ENCODE measurements at regions not wholly inside any gene's neighbourhood (a gene's known extent, or its start where the extent isn't known, plus 50 kb on each side); places are given as distances from the start of the nearest gene placed in this dataset.
A peak's percentile ranks its signal among the peaks of the same experiment; 100 is the strongest.
"Not testable (repeated sequence)": the region's sequence is repeated elsewhere in the genome, so short reads cannot be mapped to it uniquely, and the experiment has no call there.

- H3K27me3 ChIP-seq; H3K9me3 ChIP-seq; H3K36me3 ChIP-seq; intact Hi-C loops (cut with DNase I); H3K27ac ChIP-seq; H3K4me3 ChIP-seq; H3K4me1 ChIP-seq: not testable (repeated sequence)
- peak; percentile 64 to 97 for DNase-seq (ENCODE audit: extremely low spot score in 2 of 2)
Measured at GRCh38 chr2:87405531-87406216, 342.2 kb upstream of the PLGLB2 start.

- H3K9me3 ChIP-seq; H3K4me1 ChIP-seq; H3K36me3 ChIP-seq; intact Hi-C loops (cut with DNase I); H3K27me3 ChIP-seq; H3K4me3 ChIP-seq; H3K27ac ChIP-seq: not testable (repeated sequence)
- DNase-seq (ENCODE audit: extremely low spot score in 2 of 2) = peak in 1 of 2 donors; percentile 67
Measured at GRCh38 chr2:87406406-87407175, 341.3 kb upstream of the PLGLB2 start.

DNA sequence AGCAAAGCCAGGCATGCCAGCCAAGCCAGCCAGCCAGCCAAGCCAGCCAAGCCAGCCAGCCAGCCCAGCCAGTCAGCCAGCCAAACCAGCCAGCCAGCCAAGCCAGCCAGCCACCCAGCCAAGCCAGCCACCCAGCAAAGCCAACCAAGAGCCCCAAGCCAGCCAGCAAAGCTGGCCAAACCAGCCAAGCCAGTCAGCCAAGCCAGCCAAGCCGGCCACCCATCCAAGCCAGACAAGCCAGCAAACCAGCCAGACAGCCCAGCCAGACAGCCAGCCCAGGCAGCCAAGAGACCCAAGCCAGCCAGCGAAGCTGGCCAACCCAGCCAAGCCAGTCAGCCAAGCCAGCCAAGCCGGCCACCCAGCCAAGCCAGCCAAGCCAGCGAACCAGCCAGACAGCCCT lies 338.3 kb upstream of the PLGLB2 start:
- H3K27ac ChIP-seq; H3K36me3 ChIP-seq; DNase-seq (ENCODE audit: extremely low spot score in 2 of 2); H3K4me1 ChIP-seq; H3K9me3 ChIP-seq; intact Hi-C loops (cut with DNase I); H3K27me3 ChIP-seq; H3K4me3 ChIP-seq: not testable (repeated sequence)

GRCh38 chr2:87410371-87410770 lies 337.5 kb upstream of the PLGLB2 start:
- H3K36me3 ChIP-seq; DNase-seq (ENCODE audit: extremely low spot score in 2 of 2); H3K9me3 ChIP-seq; intact Hi-C loops (cut with DNase I); H3K27ac ChIP-seq; H3K4me1 ChIP-seq; H3K4me3 ChIP-seq; H3K27me3 ChIP-seq: not testable (repeated sequence)

DNA sequence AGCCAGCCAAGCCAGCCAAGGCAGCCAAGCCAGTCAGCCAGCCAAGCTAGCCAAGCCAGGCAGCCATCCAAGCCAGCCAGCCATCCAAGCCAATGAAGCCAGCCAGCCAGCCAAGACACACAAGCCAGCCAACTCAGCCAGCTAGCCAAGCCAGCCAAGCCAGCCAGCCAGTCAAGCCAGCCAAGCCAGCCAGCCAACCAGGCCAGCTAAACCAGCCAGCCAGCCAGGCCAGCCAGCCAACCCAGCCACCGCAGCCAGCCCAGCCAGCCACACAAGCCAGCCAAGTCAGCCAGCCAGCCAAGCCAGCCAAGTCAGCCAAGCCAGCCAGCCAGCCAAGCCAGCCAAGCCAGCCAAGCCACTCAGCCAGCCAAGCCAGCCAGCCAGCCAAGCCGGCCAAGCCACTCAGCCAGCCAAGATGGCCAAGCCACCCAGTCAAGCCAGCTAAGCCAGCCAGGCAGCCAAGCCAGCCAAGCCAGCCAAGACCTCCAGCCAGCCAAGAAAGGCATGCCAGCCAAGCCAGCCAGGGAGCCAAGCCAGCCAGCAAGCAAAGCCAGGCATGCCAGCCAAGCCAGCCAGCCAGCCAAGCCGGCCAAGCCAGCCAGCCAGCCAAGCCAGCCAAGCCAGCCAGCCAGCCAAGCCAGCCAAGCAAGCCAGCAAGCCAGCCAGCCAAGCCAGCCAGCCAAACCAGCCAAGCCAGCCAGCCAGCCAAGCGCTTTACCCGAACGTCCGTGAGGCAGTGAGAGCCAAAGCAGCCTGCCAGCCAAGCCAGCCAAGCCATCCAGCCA lies 335.7 kb upstream of the PLGLB2 start:
- H3K27me3 ChIP-seq; H3K4me1 ChIP-seq; H3K4me3 ChIP-seq; H3K27ac ChIP-seq; H3K9me3 ChIP-seq; H3K36me3 ChIP-seq; intact Hi-C loops (cut with DNase I): not testable (repeated sequence)
- DNase-seq (ENCODE audit: extremely low spot score in 2 of 2) = peak in 1 of 2 donors; percentile 16

DNA sequence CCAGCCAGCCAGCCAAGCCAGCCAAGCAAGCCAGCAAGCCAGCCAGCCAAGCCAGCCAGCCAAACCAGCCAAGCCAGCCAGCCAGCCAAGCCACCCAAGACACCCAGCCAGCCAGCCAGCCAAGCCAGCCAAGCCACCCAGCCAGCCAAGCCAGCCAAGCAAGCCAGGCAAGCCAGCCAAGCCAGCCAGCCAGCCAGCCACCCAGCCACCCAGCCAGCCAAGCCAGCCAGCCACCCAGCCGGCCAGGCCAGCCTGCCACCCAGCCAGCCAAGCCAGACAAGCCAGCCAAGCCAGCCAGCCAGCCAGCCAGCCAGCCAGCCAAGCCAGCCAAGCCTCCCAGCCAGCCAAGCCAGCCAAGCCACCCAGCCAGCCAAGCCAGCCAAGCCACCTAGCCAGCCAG lies 333.6 kb upstream of the PLGLB2 start:
- H3K4me1 ChIP-seq; H3K27me3 ChIP-seq; DNase-seq (ENCODE audit: extremely low spot score in 2 of 2); H3K36me3 ChIP-seq; intact Hi-C loops (cut with DNase I); H3K9me3 ChIP-seq; H3K4me3 ChIP-seq; H3K27ac ChIP-seq: not testable (repeated sequence)

DNA sequence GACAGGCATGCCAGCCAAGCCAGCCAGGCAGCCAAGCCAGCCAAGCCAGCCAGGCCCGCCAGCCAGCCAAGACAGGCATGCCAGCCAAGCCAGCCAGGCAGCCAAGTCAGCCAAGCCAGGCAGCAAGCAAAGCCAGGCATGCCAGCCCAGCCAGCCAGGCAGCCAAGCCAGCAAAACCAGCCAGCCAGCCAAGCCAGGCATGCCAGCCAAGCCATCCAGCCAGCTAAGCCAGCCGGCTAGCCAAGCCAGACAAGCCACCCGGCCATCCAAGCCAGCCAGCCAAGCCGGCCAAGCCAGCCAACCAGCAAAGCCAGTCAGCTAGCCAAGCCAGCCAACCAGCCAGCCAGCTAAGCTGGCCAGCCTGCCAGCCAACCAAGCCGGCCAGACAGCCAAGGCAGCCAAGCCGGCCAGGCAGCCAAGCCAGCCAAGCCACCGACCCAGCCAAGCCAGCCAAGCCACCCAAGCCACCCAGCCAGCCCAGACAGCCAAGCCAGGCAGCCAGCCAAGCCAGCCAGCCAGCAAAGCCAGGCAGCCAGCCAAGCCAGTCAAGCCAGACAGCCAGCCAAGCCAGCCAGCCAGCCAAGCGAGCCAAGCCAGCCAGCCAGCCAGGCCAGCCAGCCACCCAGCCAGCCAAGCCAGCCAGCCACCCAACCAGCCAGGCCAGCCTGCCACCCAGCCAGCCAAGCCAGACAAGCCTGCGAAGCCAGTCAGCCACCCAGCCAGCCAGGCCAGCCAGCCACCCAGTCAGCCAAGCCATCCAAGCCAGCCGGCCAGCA lies 332.9 kb upstream of the PLGLB2 start:
- intact Hi-C loops (cut with DNase I) = not testable (repeated sequence)

DNA sequence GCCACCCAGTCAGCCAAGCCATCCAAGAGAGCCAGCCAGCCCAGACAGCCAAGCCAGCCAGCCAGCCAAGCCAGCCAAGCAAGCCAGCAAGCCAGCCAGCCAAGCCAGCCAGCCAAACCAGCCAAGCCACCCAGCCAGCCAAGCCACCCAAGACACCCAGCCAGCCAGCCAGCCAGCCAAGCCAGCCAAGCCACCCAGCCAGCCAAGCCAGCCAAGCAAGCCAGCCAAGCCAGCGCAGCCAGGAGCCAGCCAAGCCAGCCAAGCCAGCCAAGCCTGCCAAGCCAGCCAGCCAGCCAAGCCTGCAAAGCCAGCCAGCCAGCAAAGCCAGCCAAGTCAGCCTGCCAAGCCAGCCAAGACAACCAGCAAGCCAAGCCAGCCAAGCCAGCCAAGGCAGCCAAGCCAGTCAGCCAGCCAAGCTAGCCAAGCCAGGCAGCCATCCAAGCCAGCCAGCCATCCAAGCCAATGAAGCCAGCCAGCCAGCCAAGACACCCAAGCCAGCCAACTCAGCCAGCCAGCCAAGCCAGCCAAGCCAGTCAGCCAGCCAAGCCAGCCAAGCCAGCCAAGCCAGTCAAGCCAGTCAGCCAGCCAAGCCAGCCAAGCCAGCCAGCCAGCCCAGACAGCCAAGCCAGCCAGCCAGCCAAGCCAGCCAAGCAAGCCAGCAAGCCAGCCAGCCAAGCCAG lies 332.2 kb upstream of the PLGLB2 start:
- peak; percentile 78 to 98 for DNase-seq (ENCODE audit: extremely low spot score in 2 of 2)
- H3K36me3 ChIP-seq; intact Hi-C loops (cut with DNase I); H3K9me3 ChIP-seq; H3K4me1 ChIP-seq; H3K27me3 ChIP-seq; H3K27ac ChIP-seq; H3K4me3 ChIP-seq: not testable (repeated sequence)

More for the DNA sequence above, 332.9 kb upstream of the PLGLB2 start:
- not testable (repeated sequence) for DNase-seq (ENCODE audit: extremely low spot score in 2 of 2); H3K36me3 ChIP-seq; H3K4me3 ChIP-seq; H3K27ac ChIP-seq; H3K9me3 ChIP-seq; H3K27me3 ChIP-seq; H3K4me1 ChIP-seq

GRCh38 chr2:87416266-87416592 lies 331.7 kb upstream of the PLGLB2 start:
- H3K4me1 ChIP-seq; H3K36me3 ChIP-seq; H3K27me3 ChIP-seq; intact Hi-C loops (cut with DNase I); H3K9me3 ChIP-seq; DNase-seq (ENCODE audit: extremely low spot score in 2 of 2); H3K4me3 ChIP-seq; H3K27ac ChIP-seq: not testable (repeated sequence)

DNA sequence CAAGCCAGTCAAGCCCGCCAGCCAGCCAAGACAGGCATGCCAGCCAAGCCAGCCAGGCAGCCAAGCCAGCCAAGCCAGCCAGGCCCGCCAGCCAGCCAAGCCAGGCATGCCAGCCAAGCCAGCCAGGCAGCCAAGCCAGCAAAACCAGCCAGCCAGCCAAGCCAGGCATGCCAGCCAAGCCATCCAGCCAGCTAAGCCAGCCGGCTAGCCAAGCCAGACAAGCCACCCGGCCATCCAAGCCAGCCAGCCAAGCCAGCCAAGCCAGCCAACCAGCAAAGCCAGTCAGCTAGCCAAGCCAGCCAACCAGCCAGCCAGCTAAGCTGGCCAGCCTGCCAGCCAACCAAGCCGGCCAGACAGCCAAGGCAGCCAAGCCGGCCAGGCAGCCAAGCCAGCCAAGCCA lies 330.7 kb upstream of the PLGLB2 start:
- H3K9me3 ChIP-seq; H3K27ac ChIP-seq; H3K27me3 ChIP-seq; intact Hi-C loops (cut with DNase I); H3K36me3 ChIP-seq; DNase-seq (ENCODE audit: extremely low spot score in 2 of 2); H3K4me1 ChIP-seq; H3K4me3 ChIP-seq: not testable (repeated sequence)

GRCh38 chr2:87417742-87418567 lies 329.9 kb upstream of the PLGLB2 start:
- intact Hi-C loops (cut with DNase I); H3K4me3 ChIP-seq; H3K9me3 ChIP-seq; H3K36me3 ChIP-seq; H3K4me1 ChIP-seq; H3K27ac ChIP-seq; H3K27me3 ChIP-seq: not testable (repeated sequence)
- DNase-seq (ENCODE audit: extremely low spot score in 2 of 2) = peak; percentile 82 to 93
